ENCODE measurements at regions not wholly inside any gene's neighbourhood (a gene's known extent, or its start where the extent isn't known, plus 50 kb on each side); places are given as distances from the start of the nearest gene placed in this dataset.

DNA sequence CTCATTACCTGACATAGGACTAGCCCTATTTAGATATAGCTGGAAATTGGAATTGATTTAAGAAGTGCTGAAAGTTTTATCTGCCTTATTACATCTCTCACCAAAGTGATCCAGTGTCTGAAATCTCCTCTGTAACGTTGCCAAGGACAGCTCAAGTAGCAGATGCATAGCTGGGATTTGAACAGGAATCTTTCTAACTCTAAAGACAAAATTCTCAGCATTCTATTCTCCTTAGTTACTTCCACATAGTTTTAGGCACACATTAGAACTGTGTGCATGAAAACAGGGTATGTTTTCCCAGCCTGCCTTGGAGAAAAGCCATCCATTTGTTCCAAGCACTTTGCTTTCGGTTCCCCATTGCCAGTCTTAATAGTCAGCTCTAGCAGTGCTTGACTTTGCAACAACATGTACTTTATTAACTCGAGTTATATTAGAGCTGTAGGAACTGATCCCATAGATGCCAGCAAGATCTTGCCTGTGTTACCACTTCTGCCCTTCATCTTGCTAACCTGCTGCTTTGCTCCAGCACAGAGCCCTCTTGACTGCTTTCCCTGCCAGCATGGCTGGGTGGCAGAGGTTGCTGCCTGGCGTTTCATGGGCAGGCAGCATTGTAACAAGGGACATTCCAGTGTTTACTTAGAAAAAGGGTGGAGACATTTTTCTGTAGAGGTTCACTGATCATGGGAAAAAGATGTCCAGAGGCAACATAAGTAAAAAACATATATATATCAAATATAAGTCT lies 56.1 kb upstream of the STMND1 start:
- TF ChIP-seq, protein P1, sequence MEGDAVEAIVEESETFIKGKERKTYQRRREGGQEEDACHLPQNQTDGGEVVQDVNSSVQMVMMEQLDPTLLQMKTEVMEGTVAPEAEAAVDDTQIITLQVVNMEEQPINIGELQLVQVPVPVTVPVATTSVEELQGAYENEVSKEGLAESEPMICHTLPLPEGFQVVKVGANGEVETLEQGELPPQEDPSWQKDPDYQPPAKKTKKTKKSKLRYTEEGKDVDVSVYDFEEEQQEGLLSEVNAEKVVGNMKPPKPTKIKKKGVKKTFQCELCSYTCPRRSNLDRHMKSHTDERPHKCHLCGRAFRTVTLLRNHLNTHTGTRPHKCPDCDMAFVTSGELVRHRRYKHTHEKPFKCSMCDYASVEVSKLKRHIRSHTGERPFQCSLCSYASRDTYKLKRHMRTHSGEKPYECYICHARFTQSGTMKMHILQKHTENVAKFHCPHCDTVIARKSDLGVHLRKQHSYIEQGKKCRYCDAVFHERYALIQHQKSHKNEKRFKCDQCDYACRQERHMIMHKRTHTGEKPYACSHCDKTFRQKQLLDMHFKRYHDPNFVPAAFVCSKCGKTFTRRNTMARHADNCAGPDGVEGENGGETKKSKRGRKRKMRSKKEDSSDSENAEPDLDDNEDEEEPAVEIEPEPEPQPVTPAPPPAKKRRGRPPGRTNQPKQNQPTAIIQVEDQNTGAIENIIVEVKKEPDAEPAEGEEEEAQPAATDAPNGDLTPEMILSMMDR (IDR thresholded peaks at IDR 0.05) = no peak
- no peak for TF ChIP-seq POLR2A (IDR thresholded peaks at IDR 0.05)
